AG10803 (cell line): ENCODE measurements at regions not wholly inside any gene's neighbourhood (a gene's known extent, or its start where the extent isn't known, plus 50 kb on each side); places are given as distances from the start of the nearest gene placed in this dataset.

Experiments
- DNase-seq: peaks from one replicate; pipeline ENCODE4 v3.0.0; 2010; ENCODE audit warnings: low read depth
- H3K4me3 ChIP-seq: 2 replicates; pipeline ENCODE4 v1.5.1; 2011; ENCODE audit warnings: mild to moderate bottlenecking, low read length, control low read depth
- CTCF ChIP-seq: conservative IDR thresholded peaks from 2 replicates; pipeline ENCODE4 v1.5.1; 2011; ENCODE audit warnings: mild to moderate bottlenecking, low read length, control low read depth, inconsistent platforms

- no peak overlapping the region for H3K4me3 ChIP-seq
- peak; percentile 61 for DNase-seq
- no peak for TF ChIP-seq CTCF
Observed at GRCh38 chrX:116379854-116380253, 56.6 kb upstream of the SLC6A14 start.

DNA sequence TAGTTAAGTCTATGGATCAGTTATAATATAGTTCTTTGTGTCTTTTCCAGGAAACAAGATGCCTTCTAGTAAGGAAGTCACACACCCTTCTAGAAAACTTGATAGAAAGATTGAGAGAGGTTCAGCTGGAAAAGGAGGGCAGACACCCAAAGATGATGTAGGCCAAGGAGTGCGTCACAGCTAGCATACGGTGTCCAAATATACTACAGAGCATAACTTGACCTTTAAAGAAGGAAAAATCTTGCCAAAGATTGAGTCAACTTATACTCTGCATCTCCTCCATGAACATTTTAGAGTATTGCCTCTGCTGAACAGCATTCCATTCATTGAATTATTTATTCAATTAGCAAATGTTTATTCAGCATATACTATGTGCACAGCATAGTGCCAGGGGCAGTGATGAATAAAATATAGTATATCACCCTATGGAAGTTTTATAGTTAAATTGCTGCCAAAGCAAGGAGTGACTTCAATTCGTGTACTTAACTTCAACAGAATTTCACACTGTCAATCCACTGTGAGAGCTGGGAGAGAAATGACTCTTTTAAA is 51.9 kb upstream of the SLC6A14 start:
- no peak for DNase-seq
- H3K4me3 ChIP-seq: no peak overlapping the region
- no peak for TF ChIP-seq CTCF
